NAMALWA (cell line): ENCODE measurements at regions not wholly inside any gene's neighbourhood (a gene's known extent, or its start where the extent isn't known, plus 50 kb on each side); places are given as distances from the start of the nearest gene placed in this dataset.
"Not testable (repeated sequence)": the region's sequence is repeated elsewhere in the genome, so short reads cannot be mapped to it uniquely, and the experiment has no call there.

Experiments used
- DNase-seq: peaks from one replicate; pipeline ENCODE4 v3.0.0-alpha.2; 2015; ENCODE audit warnings: low spot score

DNA sequence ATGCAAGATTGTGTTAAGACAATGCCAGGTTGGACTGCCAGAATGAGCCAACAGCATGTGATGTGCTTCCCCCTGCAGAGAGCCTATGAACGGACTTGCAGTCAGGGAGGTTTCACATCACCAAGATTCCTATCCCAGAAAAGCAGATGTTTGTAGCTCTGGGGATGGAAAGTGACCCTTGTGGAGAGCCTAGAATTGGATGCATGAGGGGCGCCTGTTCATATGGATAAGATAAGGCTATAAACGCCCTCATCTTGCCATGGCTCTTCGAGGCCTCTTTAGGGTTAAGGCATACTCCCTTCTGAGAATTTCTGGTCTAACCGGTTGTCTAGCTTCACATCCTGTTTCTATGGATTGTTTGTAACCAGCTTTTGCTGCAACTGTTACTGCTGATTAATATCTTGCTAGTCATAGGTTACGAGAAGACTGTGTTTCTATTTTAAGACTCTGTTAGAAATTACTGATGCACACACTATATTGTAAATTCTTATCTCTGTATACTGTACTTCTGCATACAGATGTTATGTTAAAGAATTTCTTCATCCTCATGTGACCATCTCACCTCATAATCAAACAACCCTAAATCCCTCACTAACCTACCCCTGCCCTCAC, 295.8 kb downstream of the PTGER3 start:
- not testable (repeated sequence) for DNase-seq

DNA sequence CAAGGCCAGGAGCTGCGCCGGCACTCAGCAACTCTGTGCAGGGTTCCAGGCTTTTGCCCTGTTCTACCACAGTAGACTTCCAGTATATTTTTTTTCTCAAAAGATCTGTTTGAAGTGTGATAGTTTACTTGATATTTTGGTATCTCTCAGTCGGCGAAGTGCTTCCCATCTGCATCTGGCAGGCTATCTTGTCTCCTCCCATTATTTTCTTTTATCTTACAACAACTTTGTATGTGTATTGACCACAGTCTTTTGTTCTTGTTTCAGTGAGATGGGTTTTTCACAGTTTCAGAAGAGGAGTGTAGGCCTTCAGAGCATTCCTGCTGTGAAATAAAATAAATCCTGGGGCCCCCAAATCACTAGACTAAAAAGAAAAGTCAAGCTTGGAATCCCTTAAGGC, 292.9 kb downstream of the PTGER3 start:
- DNase-seq = no peak

DNA sequence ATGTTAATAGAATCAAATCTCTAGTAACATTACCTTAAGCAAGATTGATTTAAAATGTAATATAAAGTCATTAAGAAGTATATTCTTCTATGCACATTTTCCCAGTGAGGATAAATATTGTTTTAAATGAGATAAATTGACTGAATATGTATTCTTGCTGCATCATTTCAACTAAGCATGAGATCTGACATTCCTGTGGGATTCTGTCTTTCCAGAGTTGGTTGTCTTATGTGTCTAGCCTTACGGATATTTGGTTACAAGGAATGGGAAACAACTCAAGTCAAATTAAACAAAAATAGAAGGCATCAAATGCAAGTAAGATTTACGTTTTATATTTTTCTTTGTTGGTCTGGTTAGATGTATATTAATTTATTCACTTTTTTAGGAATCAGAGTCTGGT, 287.5 kb downstream of the PTGER3 start:
- no peak for DNase-seq

DNA sequence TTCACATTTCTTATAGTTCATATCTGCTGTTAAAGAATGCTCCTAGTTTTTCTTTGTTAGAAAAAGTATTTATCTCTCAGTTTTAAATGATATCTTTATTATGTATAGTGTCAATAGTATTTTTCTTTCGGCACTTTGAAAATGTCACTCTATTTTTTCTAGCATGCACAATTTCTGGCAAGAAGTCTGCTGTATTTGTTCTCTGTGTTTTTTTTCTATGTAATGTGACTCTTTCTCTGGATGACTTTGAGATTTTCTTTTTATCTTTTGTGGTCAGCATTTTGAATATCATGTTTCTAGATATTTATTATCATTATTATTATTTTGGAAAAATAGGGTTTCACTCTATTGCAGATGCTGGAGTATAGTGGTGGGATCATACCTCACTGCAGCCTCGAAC, 285.2 kb downstream of the PTGER3 start:
- DNase-seq = no peak

DNA sequence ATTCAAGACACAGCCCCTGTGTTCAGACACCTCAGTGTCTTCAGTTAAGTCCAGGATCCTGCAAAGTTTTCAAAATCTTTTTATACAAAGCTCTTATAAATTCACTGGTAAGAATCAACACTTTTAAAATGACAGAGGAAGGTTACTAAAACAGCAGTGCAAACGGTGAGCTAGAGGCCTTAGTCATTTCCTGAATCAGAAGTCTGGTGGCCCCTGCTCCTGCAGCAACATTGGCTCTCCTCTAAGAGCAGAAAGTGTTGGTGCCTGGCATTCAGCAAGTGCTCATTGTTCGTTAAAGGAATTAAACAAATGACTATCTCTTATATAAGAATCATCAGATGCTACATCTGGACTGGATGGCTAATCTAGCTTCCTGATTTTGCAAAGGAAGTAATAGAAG, 282.9 kb downstream of the PTGER3 start:
- DNase-seq = no peak

DNA sequence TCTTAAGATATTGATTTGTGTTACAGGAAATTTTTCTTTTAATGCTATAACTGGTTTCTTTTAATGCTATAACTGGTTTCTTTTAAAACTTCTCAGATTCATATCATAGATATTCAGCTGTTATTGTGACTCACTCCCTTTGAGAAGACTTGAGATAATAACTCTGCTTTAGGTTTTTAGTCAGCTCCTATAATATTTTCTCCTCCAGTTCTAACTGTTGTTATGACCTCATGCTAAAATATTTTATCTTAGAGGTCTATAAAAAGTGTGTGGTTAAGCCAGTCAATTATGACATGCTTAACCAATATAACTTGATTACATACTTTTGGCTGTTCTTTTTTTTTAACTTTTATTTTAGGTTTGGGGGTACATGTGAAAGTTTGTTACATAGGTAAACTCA, 280.2 kb downstream of the PTGER3 start:
- DNase-seq = no peak

DNA sequence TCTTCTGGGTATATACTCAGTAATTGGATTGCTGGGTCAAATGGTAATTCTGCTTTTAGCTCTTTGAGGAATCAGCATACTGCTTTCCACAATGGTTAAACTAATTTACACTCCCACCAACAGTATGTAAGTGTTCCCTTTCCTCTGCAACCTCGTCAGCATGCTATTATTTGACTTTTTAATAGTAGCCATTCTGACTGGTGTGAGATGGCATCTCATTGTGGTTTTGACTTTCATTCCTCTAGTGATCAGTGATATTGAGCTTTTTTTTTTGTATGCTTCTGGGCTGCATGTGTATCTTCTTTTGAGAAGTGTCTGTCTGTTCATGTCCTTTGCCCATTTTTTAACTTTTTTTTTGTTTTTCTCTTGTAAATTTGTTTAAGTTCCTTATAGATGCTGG, 279.4 kb downstream of the PTGER3 start:
- no peak for DNase-seq

DNA sequence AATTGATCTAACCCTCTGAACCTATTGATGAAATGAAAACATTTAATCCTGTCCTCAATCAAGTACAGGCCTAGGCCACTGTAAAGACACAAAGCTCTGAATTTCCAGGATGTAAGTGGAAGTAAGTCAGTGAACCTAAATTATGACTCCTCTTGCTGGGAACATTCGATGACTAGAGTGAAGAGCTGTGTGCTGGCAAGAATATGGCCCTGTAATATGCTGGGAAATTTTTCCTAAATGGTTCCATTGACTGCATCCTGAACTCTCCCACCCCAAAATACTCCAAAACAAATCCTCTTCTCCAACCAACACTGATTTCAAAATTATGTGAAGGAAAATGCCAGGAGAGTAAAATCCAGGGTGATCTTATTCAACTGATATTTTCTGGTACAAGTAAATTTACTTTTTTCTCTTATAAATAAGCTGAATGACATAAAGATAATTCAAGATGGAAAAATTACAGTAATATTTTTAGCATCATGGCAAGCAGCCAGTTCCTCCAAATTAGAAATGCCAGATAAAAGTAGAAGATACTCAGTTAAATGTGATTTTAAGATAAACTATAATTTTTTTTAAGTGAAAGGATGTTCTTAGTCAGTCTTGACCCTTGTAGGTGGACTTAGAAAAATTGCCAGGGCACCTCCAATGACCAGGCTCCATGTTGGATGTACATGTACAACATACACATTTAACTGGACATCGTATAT, 269.4 kb downstream of the PTGER3 start:
- no peak for DNase-seq

DNA sequence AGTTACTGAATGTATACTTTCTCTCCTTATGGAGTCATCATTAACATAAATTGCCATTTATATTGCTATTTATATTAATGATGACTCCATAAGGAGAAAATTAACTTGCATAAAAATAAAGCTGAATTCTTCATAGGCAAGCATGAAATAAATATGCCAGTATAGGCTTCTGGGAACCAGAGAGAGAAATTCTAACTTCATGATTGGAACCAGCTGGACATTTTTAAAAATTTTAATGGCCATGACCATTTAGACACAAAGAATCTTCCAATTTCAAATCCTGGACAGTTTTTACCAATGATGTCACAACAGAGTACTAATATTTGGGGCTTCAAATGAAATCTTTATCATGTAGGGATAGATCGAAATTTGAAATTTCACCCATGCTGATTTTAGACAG, 268.7 kb downstream of the PTGER3 start:
- DNase-seq = no peak

DNA sequence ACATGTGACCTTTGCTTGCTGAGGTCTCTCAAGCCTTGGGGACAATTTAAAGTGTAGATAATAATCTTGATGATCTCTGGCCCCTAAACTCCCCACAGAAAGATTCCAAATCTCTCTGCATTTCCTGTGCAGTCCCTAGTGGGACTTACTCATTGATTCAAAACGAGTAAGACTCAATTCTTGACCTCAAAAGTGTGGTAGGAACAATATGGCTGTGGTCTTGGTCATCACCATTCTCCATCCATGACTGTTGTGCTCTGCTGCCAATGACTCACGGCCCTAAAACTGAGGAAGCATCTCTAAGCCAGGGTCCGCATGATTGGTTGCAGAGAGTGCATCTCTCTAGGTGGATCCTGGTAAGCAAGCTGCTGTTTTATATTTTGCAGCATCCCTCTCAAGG, 268.0 kb downstream of the PTGER3 start:
- DNase-seq = no peak

DNA sequence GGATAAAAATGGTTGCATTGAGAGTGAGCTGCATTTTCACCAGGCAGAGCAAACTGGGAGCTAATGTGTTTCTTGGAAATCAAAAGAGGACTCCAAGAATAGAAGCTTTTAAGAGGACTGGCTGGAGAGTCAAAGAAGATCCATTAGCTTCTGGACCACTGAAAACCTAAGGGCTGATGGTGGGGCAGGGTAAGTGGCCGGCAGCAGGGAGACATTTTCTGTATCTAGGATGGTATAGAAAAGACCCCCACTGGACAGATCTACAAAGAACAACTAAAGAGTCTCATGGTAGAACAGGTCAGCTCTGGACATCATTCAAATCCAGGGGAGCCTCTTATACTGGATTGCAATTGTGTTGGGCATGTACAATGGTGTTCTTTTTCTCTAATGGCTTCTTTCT, 262.3 kb downstream of the PTGER3 start:
- DNase-seq = no peak

DNA sequence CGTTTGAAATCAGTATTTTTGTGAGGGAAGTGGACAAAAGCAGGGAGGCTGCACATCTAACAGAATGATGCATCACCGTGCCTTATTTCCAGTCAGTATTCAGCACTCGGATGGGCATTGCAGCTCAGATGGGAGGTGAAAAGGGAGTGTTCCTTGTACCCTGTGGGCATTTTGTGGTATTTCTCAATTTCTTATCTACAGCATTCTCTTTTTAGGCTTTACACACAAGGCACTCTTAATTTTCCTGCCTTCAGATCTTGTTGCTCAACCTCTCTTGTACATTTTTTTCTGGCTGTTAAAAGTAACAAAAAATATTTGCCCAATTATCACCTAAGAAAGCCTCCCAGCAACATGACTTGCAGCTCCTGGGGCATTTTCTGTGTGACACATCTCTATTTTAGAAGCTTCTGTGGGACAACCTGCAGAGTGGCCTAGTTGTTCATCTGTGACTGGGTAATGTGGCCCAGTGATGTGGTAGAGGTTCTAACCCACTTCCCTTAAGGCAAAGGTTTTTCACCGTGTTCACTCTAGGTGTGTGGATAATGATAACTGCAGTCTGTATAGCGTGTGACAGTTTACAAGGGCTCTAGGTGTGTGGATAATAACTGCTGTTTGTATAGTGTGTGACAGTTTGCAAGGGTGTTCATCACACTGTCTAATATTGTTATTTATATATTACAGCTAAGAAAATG, 257.2 kb downstream of the PTGER3 start:
- DNase-seq = no peak

DNA sequence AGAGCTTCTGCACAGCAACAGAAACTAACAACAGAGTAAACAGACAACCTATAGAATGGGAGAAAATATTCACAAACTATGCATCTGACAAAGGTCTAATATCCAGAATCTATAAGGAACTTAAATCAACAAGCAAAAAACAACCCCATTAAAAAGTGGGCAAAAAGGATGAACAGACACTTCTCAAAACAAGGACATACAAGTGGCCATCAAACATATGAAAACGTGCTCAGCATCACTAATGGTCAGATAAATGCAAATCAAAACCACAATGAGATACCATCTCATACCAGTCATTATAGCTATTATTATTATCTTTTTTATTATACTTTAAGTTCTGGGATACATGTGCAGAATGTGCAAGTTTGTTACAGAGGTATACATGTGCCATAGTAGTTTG, 252.6 kb downstream of the PTGER3 start:
- not testable (repeated sequence) for DNase-seq

DNA sequence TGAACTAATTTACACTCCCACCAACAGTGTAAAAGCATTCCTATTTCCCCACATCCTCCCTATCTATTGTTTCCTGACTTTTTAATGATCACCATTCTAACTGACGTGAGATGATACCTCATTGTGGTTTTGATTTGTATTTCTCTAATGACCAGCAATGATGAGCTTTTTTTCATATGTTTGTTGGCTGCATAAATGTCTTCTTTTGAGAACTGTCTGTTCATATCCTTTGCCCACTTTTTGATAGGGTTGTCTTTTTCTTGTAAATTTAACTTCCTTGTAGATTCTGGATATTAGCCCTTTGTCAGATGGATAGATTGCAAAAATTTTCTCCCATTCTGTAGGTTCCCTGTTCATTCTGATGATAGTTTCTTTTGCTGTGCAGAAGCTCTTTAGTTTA, 251.3 kb downstream of the PTGER3 start:
- DNase-seq = not testable (repeated sequence)

DNA sequence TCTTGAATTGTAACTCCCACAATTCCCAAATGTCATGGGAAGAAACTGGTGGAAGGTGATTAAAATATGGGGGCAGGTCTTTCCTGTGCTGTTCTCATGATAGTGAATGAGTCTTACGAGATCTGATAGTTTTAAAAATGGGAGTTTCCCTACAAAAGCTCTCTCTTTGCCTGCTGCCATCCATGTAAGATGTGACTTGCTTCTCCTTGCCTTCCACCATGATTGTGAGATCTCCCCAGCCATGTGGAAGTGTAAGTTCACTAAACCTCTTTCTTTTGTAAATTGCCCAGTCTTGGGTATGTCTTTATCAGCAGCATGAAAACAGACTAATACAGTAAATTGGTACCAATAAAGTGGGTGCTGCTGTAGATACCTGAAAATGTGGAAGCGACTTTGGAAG, 245.0 kb downstream of the PTGER3 start:
- DNase-seq = not testable (repeated sequence)

DNA sequence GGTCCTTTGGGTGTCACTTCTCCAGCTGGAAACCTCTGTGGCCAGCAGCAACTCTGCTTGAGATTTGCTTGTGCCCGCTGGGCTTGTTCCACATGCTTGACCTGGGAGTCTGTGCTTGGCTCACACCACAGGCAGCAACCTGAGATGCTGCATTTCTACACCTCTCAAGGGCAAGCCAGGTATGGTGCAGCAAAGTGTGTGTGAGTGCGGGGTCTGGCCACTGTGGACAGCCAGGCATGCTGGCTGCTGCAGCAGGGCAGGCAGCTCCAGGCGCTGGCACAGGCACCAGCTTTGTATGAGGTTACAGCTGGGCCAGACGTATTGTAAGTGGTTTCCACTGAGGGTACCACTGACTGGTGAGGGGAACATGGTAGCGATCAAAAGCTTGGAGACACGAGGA, 242.0 kb downstream of the PTGER3 start:
- no peak for DNase-seq

DNA sequence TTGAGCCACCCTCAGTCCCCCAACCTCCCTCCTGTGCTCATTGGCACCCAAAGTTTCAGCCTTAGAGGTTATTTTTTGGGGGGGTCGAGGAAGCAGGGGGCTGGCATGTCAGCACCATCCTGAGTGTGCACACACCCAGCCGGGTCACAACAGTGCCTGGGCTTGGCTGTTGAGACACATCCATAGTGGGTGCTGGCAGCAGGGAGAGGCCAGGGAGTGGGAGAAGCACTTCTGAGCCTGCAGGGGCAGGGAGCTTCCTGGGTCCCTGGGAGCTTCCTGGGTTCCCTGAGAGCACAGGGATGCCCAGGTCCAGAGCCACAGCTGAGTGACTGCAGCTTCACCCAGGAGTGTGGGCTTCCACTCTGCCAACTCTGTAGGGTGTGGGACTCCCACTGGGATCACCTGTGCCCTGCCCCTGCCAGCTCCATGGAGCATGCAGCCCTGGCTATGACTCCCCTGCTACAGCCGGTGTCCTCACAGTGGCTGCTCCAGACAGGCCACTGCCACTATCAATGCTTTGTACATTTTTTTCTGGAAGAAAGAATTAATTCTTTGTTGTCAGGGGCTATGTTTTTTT, 240.4 kb downstream of the PTGER3 start:
- no peak for DNase-seq

DNA sequence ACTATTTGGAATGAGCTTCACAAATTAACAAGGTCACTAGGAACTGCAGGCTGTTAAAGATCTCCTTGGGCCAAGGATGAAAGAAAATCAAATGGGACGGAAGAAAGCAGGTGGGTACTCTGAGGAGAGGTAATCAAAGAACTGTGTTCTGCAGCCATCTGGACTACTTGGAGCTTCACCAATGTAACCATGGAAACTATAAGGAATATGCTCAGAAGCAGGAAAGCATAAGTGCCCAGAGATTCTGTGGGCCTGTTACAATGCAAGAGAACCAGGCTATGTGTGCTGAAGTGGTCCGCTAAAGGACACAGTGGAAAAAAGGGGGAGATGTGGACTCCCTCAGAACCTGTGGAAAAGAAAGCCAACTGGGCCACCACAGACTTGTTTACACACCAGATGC, 238.5 kb downstream of the PTGER3 start:
- no peak for DNase-seq

DNA sequence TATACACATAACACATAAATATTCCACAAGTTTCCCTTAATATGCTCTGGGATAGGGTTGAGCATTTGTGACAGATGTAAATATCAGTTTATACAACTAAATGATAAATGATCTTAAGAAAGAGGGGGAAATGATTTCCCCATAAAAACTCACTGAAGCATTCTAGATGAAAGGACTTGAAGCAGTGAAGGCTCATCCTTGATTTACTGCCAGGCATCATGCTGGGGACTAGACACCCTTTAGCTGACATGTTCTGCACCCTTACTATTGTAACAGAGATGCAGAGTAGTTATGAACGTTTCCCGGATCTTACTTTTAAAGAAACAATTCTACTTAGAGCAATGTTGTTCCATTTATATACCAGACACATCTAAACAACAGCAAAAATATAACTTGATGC, 235.8 kb downstream of the PTGER3 start:
- DNase-seq = no peak

DNA sequence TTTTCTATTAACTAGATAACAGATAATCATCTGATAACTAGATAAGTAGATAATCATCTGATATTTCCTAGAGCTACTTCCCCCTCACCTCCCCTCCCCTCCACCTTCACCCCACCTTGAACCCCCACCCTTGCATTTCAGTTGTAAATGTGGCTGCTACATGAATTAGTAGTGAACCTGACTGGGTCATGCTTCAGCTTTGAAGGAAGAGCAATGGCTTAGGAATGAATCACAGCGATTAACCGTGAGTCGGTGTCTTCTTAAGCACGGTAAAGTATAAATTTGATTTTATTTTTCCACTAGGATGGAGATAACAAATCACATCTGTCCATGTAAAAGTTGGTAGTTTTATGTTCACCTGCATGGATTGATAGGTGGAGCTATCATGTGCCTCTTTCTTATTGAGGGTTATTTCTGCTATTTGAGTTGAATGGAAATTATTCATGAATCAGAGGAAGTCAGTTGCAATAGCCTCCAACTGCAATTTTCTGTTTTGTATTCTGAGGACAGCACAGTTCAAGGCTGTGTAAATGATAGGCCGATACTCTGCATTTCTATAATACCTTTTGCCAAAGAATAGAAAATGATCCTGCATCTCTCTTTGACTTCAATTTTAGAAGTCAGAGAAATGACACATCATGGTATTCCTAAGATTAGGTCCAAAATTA, 235.0 kb downstream of the PTGER3 start:
- no peak for DNase-seq

DNA sequence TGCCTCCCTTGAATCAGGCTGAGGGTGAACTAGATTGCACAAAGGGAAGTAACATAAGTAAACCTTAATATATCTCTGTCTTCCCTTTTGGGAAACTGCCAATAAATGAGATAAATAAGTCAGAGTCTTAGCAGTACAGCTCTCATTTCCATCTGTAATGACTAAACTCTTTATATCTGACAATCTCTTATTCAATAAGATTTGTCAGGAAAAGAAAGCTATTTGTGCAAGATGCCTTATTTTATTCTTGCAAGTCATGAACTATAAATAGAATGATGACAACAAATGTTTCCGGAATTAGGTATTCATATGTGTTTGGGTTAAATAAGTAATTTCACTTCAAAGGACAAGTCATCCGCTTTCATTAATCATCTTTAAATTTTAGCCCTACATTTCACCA, 229.2 kb downstream of the PTGER3 start:
- no peak for DNase-seq

DNA sequence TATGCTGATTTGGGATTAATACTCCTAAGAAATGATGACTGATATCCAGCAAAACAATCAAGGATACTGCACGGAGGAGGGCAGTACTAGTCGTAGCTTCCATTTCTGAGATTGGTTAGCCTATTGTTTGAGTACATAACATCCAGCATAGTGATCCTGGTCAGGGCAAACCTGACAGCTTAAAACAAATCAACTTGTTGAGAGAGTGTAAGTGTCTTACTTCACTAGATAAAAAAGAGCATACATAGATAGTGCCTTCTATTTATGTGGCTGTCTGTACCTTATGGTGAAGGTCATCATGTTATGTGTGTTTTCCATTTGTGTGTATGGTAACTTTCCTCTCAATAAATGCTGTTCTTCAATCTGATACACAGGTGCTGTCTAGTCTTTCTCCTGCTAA, 228.4 kb downstream of the PTGER3 start:
- DNase-seq = no peak

DNA sequence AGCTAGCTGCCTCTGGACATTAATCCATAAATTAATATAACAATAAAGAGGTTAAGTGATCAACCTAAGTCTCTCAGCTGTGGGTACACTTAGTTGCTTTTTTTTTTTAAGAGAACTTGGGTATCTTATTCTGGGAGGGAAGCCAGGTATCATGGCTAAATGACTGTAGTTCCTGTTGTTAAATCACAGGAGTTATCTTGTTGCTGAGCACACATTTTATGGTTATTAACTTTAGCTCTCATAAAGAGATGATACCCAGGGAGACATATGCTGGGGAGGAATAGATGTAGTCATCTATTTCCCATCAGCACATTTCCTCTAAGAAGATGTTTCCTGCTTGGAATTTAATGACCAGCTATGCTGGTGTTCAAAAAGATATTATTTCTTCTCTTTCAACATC, 227.8 kb downstream of the PTGER3 start:
- DNase-seq = no peak
